ENCODE measurements at regions not wholly inside any gene's neighbourhood (a gene's known extent, or its start where the extent isn't known, plus 50 kb on each side); places are given as distances from the start of the nearest gene placed in this dataset.

DNA sequence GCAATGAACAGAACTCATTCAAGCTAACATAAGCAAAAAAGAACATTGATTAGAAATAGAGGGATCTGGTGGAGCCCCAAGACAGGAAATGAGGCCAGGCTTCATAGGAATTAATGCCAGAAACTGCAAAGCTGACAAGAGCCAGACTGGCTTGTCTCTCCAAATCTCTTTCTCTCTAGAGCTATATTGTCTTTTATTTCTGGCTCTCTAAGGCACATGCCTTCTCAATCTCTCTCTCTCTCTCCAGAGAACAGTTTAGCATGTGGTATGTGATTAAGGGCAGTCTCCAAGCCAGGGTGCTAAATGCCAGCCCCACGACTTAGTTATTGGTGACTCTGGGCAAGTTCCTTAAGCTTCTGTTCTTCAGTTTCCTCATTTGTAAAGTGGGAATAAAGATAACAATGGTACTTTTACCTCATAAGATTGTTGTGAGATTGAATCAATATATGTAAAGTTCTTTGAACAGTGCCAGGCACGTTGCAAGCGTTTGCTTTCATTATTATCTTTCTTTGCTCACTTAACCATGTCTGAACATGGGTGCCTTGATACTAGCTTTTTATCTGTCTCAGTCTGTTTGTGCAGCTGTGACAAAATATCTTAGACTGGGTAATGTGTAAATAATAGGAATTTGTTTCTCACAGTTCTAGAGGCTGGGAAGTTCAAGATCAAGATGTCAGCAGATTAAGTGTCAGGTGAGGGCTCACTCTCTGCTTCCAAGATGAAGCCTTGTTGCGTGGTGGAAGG lies 123.2 kb downstream of the BDH1 start:
- H3K9me3 Mint-ChIP-seq (ENCODE audit: insufficient read depth) = no peaks in the 10 kb centered on the region
- no peaks in the 10 kb centered on the region for H3K36me3 ChIP-seq (replicated peaks in 1 of 2; ENCODE audit: control extremely low read depth in 1 of 2, control insufficient read depth in 1 of 2, extremely low read depth in 1 of 2, insufficient read depth in 2 of 2, low read length in 1 of 2)
- H4K20me1 ChIP-seq (ENCODE audit: control insufficient read depth, insufficient read depth, low read length, poor library complexity, severe bottlenecking) = no peaks in the 10 kb centered on the region
- intact Hi-C loops (cut with micrococcal nuclease) = no loop called here
- no CpG with 5 or more reads among the region's 4 CpGs for WGBS (ENCODE audit: insufficient coverage)
- ATAC-seq (ENCODE audit: low read depth) (no peak), DNase-seq (no peak)
- H3K4me1 Mint-ChIP-seq = peaks cover 12% of the 10 kb centered on the region
- no peak overlapping the region for H3K4me3 Mint-ChIP-seq
- no peak for TF ChIP-seq EZH2 (IDR thresholded peaks at IDR 0.05; ENCODE audit: borderline replicate concordance, insufficient read depth, low read depth, low read length, poor library complexity, severe bottlenecking)
- TF ChIP-seq, protein P1, sequence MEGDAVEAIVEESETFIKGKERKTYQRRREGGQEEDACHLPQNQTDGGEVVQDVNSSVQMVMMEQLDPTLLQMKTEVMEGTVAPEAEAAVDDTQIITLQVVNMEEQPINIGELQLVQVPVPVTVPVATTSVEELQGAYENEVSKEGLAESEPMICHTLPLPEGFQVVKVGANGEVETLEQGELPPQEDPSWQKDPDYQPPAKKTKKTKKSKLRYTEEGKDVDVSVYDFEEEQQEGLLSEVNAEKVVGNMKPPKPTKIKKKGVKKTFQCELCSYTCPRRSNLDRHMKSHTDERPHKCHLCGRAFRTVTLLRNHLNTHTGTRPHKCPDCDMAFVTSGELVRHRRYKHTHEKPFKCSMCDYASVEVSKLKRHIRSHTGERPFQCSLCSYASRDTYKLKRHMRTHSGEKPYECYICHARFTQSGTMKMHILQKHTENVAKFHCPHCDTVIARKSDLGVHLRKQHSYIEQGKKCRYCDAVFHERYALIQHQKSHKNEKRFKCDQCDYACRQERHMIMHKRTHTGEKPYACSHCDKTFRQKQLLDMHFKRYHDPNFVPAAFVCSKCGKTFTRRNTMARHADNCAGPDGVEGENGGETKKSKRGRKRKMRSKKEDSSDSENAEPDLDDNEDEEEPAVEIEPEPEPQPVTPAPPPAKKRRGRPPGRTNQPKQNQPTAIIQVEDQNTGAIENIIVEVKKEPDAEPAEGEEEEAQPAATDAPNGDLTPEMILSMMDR (IDR thresholded peaks at IDR 0.05) = no peak
- no peak overlapping the region for H3K27ac ChIP-seq (ENCODE audit: low read length in 2 of 2)
- POLR2A ChIA-PET = no interaction called here
- no peak overlapping the region for H3K4me2 ChIP-seq (replicated peaks; ENCODE audit: low read depth, low read length, poor library complexity, severe bottlenecking)
- no peak overlapping the region for H2AFZ ChIP-seq (ENCODE audit: insufficient read depth, low read depth, low read length, poor library complexity, severe bottlenecking)
- CTCF ChIA-PET = interaction anchor here (0.9 kb wide), 1 partner anchor 10 kb away, joined by 3 read pairs; no protein-coding TSS in a partner anchor
- no peak overlapping the region for H3K27ac Mint-ChIP-seq
- H3K9me3 ChIP-seq (ENCODE audit: control extremely low read depth in 1 of 3, control insufficient read depth in 2 of 3, insufficient read depth in 1 of 3, low read length in 2 of 3) = no peaks in the 10 kb centered on the region
- H3K79me2 ChIP-seq (ENCODE audit: control insufficient read depth, insufficient read depth, low read length) = no peaks in the 10 kb centered on the region
- H3K4me1 ChIP-seq (ENCODE audit: control insufficient read depth in 2 of 2, insufficient read depth in 2 of 2, low read length in 2 of 2) = peaks cover 7 to 8% of the 10 kb centered on the region in 2 donors
- H3K9ac ChIP-seq (ENCODE audit: low read length) = no peak overlapping the region
- peaks cover 50% of the 10 kb centered on the region for H3K27me3 Mint-ChIP-seq
- no peak overlapping the region for H3K4me3 ChIP-seq (ENCODE audit: control extremely low read depth in 1 of 5, extremely low read depth in 1 of 5, insufficient read depth in 1 of 5, low read depth in 2 of 5, low read length in 4 of 5)
- peaks cover 0 to 9% (median 5%) of the 10 kb centered on the region in 4 experiments for H3K27me3 ChIP-seq (replicated peaks in 1 of 4; ENCODE audit: control extremely low read depth in 1 of 4, control insufficient read depth in 3 of 4, insufficient read depth in 4 of 4, low read length in 3 of 4)

DNA sequence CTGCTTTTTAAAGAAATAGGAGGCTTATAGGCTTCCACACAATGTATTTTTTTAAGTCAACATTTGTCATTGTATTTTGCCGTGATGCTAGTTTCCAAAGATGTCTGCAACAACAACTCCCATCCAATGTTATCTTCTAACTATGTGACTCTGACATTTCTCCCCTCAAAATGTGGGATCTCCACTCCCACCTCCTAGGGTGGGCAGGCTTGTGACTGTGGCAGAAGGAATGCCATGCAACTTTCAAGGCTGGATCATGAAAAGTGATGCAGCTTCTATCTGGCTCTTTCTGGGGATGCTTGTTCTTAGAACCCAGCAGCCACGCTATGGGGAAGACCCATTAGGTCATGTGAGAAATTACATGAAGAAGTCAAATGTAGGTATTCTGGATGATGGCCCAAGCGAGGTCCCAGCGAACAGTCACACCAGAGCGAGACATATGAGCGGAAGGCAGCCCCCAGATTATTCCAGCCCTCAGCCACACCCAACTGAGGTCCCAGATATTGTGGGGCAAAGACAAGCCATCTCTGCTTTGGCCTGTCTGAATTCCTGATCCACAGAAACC lies 124.3 kb downstream of the BDH1 start:
- intact Hi-C loops (cut with micrococcal nuclease) = no loop called here
- H3K27ac Mint-ChIP-seq = no peak overlapping the region
- 81% methylated on average over 3 of the region's 6 CpGs for WGBS (ENCODE audit: insufficient coverage)
- ATAC-seq (ENCODE audit: low read depth) (no peak), DNase-seq (no peak)
- Histone ChIP-seq H3K9me3 (ENCODE audit: control extremely low read depth in 1 of 3, control insufficient read depth in 2 of 3, insufficient read depth in 1 of 3, low read length in 2 of 3) (no peaks in the 10 kb centered on the region), H3K27ac (ENCODE audit: low read length in 2 of 2) (no peak overlapping the region), H2AFZ (ENCODE audit: insufficient read depth, low read depth, low read length, poor library complexity, severe bottlenecking) (no peak overlapping the region), H4K20me1 (ENCODE audit: control insufficient read depth, insufficient read depth, low read length, poor library complexity, severe bottlenecking) (no peaks in the 10 kb centered on the region), H3K9ac (ENCODE audit: low read length) (no peak overlapping the region), H3K27me3 (replicated peaks in 1 of 4; ENCODE audit: control extremely low read depth in 1 of 4, control insufficient read depth in 3 of 4, insufficient read depth in 4 of 4, low read length in 3 of 4) (peaks cover 0 to 9% (median 5%) of the 10 kb centered on the region in 4 experiments), H3K4me2 (replicated peaks; ENCODE audit: low read depth, low read length, poor library complexity, severe bottlenecking) (no peak overlapping the region), H3K36me3 (replicated peaks in 1 of 2; ENCODE audit: control extremely low read depth in 1 of 2, control insufficient read depth in 1 of 2, extremely low read depth in 1 of 2, insufficient read depth in 2 of 2, low read length in 1 of 2) (no peaks in the 10 kb centered on the region), H3K79me2 (ENCODE audit: control insufficient read depth, insufficient read depth, low read length) (no peaks in the 10 kb centered on the region), H3K4me1 (ENCODE audit: control insufficient read depth in 2 of 2, insufficient read depth in 2 of 2, low read length in 2 of 2) (peaks cover 7 to 8% of the 10 kb centered on the region in 2 donors), H3K4me3 (ENCODE audit: control extremely low read depth in 1 of 5, extremely low read depth in 1 of 5, insufficient read depth in 1 of 5, low read depth in 2 of 5, low read length in 4 of 5) (no peak overlapping the region)
- TF ChIP-seq, protein P1 (IDR thresholded peaks at IDR 0.05) = no peak
- no peak for TF ChIP-seq EZH2 (IDR thresholded peaks at IDR 0.05; ENCODE audit: borderline replicate concordance, insufficient read depth, low read depth, low read length, poor library complexity, severe bottlenecking)
- peaks cover 54% of the 10 kb centered on the region for H3K27me3 Mint-ChIP-seq
- ChIA-PET POLR2A (no interaction called here), CTCF (no interaction called here)
- H3K9me3 Mint-ChIP-seq (ENCODE audit: insufficient read depth) = no peaks in the 10 kb centered on the region
- peaks cover 14% of the 10 kb centered on the region for H3K4me1 Mint-ChIP-seq
- H3K4me3 Mint-ChIP-seq = no peak overlapping the region

All from B cell (primary cell).